MCF 10A (cell line): ENCODE measurements at regions not wholly inside any gene's neighbourhood (a gene's known extent, or its start where the extent isn't known, plus 50 kb on each side); places are given as distances from the start of the nearest gene placed in this dataset.
"Not testable (repeated sequence)": the region's sequence is repeated elsewhere in the genome, so short reads cannot be mapped to it uniquely, and the experiment has no call there.

Source experiments
- BruUV-seq: library from RNA; stranded (reverse); fragments of 400-500 nt; replicated peaks from 2 replicates; lab custom pipeline; 2021; lab: Mats Ljungman, UMichigan
- CTCF ChIA-PET: fragments of 300-600 bp; sonication (Branson Sonifier 250); formaldehyde crosslinking; extraction: SDS; loops from one replicate; lab custom pipeline; 2021; ENCODE audit warnings: antibody characterized with exemption, inconsistent platforms; lab: Yijun Ruan, JAX
- POLR2A ChIA-PET: fragments of 300-600, 350-650 bp; sonication (Branson Sonifier 250); formaldehyde crosslinking; extraction: SDS; loops from one replicate; lab custom pipeline; 2020; ENCODE audit warnings: antibody characterized with exemption, inconsistent platforms; lab: Yijun Ruan, JAX
- DNase-seq: peaks from one replicate; pipeline ENCODE4 v3.0.0-alpha.2; 2018; ENCODE audit not compliant: unreplicated experiment
- H3K27ac Mint-ChIP-seq: one replicate; pipeline ENCODE4 v1.8.0; 2022; ENCODE audit warnings: mild to moderate bottlenecking, low read depth, mixed read lengths; ENCODE audit not compliant: unreplicated experiment
- H3K27me3 Mint-ChIP-seq: one replicate; pipeline ENCODE4 v1.8.0; 2022; ENCODE audit warnings: mixed read lengths; ENCODE audit not compliant: insufficient read depth, unreplicated experiment
- H3K36me3 Mint-ChIP-seq: one replicate; pipeline ENCODE4 v1.8.0; 2022; ENCODE audit warnings: mild to moderate bottlenecking, moderate library complexity, mixed read lengths; ENCODE audit not compliant: insufficient read depth, unreplicated experiment
- H3K4me1 Mint-ChIP-seq: one replicate; pipeline ENCODE4 v1.8.0; 2022; ENCODE audit warnings: mixed read lengths; ENCODE audit not compliant: insufficient read depth, unreplicated experiment
- H3K4me3 Mint-ChIP-seq: one replicate; pipeline ENCODE4 v1.8.0; 2022; ENCODE audit warnings: mild to moderate bottlenecking, moderate library complexity, mixed read lengths; ENCODE audit not compliant: unreplicated experiment
- H3K9me3 Mint-ChIP-seq: one replicate; pipeline ENCODE4 v1.8.0; 2022; ENCODE audit warnings: mixed read lengths; ENCODE audit not compliant: unreplicated experiment
- intact Hi-C: fragments of 100-400 bp; cut with micrococcal nuclease; formaldehyde crosslinking; loops from 2 replicates; pipeline ENCODE4 v1.14.1; 2022

DNA sequence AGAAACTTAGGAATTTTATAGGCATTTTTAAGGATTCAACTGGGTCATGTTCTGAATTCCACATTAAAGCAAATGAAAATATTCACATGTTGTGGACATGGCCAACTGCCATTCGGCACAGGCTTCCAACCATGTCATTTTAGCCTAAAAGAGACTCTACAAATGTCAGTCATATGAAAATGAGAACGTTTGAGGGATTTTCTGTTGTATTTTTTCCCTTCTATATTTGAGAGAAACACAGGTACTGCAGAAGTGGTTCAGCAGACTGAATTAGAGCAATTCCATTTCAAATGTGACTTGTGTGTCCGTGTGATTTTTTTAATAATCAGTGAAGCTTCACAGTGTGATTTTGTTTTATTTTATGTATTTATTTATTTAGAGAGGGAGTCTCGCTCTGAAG is 124.3 kb downstream of the TP53TG3F start:
- H3K9me3 Mint-ChIP-seq, CTCF ChIA-PET, H3K36me3 Mint-ChIP-seq, H3K4me3 Mint-ChIP-seq, intact Hi-C loops, H3K27ac Mint-ChIP-seq, H3K4me1 Mint-ChIP-seq, H3K27me3 Mint-ChIP-seq, DNase-seq, BruUV-seq, POLR2A ChIA-PET: not testable (repeated sequence)

DNA sequence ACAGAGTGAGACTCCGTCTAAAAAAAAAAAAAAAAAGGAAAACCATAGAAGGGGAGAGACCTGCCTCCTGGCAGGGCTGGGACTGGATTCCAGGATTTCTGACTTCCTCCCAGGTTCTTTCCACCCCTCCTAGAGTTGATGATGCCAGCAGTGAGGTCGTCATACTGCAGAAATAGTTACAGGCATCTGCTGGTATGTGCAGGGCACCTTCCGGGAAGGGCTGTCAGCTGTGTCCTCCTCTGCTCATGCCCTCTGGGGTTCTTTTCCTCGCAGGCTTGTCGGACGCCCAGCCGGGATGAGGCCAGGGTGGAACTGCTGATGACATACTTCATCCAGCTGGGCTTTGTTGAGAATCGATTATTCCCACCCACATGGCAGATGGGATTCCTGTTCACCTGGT is 129.2 kb downstream of the TP53TG3F start:
- intact Hi-C loops, CTCF ChIA-PET, H3K4me1 Mint-ChIP-seq, H3K36me3 Mint-ChIP-seq, BruUV-seq, DNase-seq, POLR2A ChIA-PET, H3K27me3 Mint-ChIP-seq, H3K4me3 Mint-ChIP-seq, H3K27ac Mint-ChIP-seq, H3K9me3 Mint-ChIP-seq: not testable (repeated sequence)

DNA sequence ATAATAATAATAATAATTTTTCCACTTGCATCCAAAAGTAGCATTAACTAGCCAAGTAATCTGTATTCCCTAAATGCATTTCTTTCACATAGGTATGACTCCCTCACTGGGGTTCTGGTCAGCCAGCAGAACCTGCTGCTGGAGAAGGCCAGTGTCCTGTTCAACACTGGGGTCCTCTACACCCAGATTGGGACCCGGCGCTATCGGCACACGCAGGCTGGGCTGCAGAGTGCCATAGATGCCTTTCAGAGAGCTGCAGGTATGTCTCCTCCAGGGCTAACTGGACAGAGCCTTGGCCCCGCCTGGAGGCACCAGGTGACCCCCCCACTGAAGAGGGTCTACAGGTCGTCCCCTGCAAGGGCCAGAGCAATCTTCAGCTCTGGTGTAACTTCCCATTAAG is 133.9 kb downstream of the TP53TG3F start:
- intact Hi-C loops, DNase-seq, POLR2A ChIA-PET, CTCF ChIA-PET, H3K27me3 Mint-ChIP-seq, H3K27ac Mint-ChIP-seq, H3K4me3 Mint-ChIP-seq, H3K36me3 Mint-ChIP-seq, H3K9me3 Mint-ChIP-seq, H3K4me1 Mint-ChIP-seq, BruUV-seq: not testable (repeated sequence)

DNA sequence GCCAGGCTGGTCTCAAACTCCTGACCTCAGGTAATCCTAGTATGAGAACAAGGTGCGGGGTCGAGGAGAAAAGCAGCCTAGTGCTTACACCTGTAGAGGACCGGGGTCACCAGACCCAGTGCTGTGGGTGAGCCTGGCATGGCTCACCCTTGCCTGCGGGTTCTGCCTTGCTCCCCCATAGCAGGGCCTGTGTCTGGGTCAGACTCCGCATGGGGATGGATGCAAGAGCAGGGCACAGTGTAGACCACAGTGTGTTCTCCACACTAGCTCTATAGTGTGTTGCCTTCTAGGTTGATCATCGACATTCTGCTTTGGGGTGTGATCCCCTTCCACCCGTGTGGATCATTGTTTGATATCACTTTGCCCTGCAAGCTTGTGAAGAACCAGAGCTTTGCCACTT is 135.7 kb downstream of the TP53TG3F start:
- H3K27ac Mint-ChIP-seq, H3K4me1 Mint-ChIP-seq, H3K9me3 Mint-ChIP-seq, POLR2A ChIA-PET, H3K4me3 Mint-ChIP-seq, H3K27me3 Mint-ChIP-seq, intact Hi-C loops, H3K36me3 Mint-ChIP-seq, DNase-seq, BruUV-seq: not testable (repeated sequence)
- CTCF ChIA-PET = interaction anchor here (0.6 kb wide), 1 partner anchor 19 kb away, joined by 3 read pairs; no protein-coding TSS in a partner anchor

DNA sequence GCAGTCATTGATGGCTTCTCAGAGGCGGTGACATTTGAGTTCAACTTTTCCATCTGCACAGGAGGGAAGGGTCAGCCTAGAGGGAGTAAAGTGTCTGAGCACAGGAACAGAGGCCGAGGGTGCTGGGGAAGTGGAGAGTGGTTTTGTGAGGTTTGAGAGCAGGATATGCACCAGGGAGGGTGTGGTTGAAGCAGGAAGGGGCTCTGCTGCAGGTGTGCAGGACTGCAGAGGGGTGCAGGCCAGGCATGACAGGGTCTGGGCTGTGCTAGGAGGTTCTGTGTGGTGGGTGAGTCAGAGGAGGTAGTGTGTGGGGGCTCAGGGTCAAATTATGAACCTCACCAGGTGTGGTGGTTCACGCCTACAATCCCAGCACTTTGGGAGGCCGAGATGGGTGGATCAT is 141.6 kb downstream of the TP53TG3F start:
- H3K4me3 Mint-ChIP-seq, H3K36me3 Mint-ChIP-seq, H3K4me1 Mint-ChIP-seq, H3K9me3 Mint-ChIP-seq, CTCF ChIA-PET, POLR2A ChIA-PET, intact Hi-C loops, BruUV-seq, DNase-seq, H3K27ac Mint-ChIP-seq, H3K27me3 Mint-ChIP-seq: not testable (repeated sequence)

DNA sequence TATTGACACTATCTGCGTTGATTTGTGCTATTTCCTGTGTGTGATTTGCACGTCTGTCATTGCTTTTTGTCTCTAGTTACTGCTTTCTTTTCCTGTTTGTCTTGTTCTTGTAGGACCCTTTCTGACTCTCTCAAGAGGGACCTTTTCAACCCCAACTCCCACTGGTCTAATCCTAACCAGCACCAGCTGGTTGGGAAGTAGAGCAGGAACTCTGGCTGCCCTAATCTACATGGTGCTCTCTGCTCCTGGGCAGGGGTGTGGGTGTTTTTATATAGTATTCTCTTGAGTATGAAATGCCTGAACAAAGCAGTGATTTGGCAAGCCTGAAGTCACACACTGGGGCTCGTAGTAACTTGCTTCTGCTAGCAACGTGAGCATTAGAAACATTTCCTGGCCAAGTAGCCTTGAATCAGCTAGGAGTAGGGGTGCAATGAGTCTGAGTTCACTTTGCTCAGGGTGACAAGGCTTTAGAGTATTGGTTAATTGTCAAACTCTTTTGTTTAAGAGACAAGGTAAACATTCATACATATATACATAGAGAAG is 164.2 kb downstream of the TP53TG3F start:
- H3K4me3 Mint-ChIP-seq, H3K9me3 Mint-ChIP-seq, H3K27me3 Mint-ChIP-seq, intact Hi-C loops, POLR2A ChIA-PET, DNase-seq, H3K27ac Mint-ChIP-seq, H3K4me1 Mint-ChIP-seq, H3K36me3 Mint-ChIP-seq, BruUV-seq, CTCF ChIA-PET: not testable (repeated sequence)

DNA sequence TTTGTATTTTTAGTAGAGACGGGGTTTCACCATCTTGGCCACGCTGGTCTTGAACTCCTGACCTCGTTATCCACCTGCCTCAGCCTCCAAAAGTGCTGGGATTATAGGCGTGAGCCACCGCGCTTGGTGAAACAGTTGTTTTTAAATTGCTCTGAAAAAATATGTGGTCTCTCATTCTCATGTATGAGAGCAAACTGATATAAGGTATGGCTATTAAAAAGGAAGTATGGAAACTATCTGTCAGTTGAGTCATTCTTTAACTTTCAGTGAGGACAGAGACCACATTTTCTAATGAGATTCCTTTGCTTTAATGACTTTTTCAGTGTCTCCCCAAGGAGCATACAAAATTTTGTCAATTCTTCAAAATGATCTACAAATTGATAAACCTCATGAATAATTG is 169.5 kb downstream of the TP53TG3F start:
- H3K27me3 Mint-ChIP-seq, intact Hi-C loops, H3K36me3 Mint-ChIP-seq, POLR2A ChIA-PET, H3K9me3 Mint-ChIP-seq, H3K4me1 Mint-ChIP-seq, DNase-seq, BruUV-seq, CTCF ChIA-PET, H3K4me3 Mint-ChIP-seq, H3K27ac Mint-ChIP-seq: not testable (repeated sequence)

DNA sequence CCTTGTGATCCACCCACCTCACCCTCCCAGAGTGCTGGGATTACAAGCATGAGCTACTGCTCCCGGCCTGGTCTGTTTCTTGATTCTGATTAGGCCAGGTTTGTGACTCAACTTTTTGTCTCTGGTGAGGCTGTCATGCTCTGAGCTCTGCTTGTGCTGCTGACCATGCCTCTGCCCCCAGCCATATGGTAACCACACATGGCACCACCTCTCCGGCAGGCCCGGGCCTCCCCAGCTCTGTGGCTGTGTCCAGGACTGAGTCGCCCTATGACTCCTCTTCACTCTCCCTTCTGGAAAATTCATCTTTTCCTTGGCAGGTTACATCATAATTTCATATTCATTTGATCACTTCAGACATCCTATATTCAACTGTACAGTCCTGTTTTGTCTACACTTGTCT is 172.3 kb downstream of the TP53TG3F start:
- H3K36me3 Mint-ChIP-seq, H3K27me3 Mint-ChIP-seq, DNase-seq, H3K27ac Mint-ChIP-seq, H3K9me3 Mint-ChIP-seq, H3K4me1 Mint-ChIP-seq, POLR2A ChIA-PET, intact Hi-C loops, CTCF ChIA-PET, H3K4me3 Mint-ChIP-seq, BruUV-seq: not testable (repeated sequence)

DNA sequence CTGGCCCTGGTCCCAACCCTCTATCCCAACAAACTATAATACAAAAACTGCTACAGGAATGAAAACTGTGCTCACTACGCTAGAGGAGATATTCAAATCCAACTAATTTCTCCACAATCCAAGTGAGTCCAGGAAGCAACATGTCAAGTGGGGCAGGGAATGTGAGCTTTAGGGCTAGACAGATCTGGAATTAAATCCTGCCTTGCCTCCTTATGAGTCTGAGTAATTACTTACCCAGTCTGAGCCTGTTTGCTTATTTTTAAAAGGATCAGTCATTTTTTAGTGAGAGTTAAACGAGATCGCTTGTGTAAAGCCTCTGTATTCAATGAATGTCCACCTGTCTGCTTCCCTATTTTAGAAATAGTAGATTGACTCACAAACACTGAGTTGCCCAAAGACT is 174.6 kb downstream of the TP53TG3F start:
- H3K4me3 Mint-ChIP-seq, H3K4me1 Mint-ChIP-seq, H3K27me3 Mint-ChIP-seq, H3K9me3 Mint-ChIP-seq, intact Hi-C loops, DNase-seq, H3K36me3 Mint-ChIP-seq, CTCF ChIA-PET, BruUV-seq, H3K27ac Mint-ChIP-seq, POLR2A ChIA-PET: not testable (repeated sequence)

DNA sequence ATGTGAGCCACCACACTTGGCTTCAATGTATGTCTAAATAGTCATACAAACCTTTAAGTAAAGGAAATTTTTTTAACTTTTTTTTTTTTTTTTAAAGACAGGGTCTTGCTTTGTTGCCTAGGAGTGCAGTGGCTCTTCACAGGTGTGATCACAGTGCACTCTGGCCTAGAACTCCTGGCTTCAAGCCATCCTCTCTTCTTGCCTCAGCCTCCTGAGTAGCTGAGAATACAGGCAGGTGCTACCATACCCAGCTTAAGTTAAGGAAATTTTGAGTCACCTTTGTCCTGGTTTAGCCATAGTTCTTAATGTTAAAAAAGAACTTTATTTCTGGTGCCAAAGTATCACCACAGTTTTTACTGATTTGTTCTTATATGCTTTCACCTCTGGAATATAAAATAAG is 177.3 kb downstream of the TP53TG3F start:
- DNase-seq, BruUV-seq, intact Hi-C loops, H3K4me1 Mint-ChIP-seq, H3K36me3 Mint-ChIP-seq, H3K27me3 Mint-ChIP-seq, CTCF ChIA-PET, H3K4me3 Mint-ChIP-seq, H3K27ac Mint-ChIP-seq, H3K9me3 Mint-ChIP-seq, POLR2A ChIA-PET: not testable (repeated sequence)
